ENCODE measurements at regions not wholly inside any gene's neighbourhood (a gene's known extent, or its start where the extent isn't known, plus 50 kb on each side); places are given as distances from the start of the nearest gene placed in this dataset.

- CTCF ChIA-PET: no interaction called here
- Histone ChIP-seq H3K9me3 (ENCODE audit: low read length) (no peaks in the 10 kb centered on the region), H3K27me3 (ENCODE audit: insufficient read depth, low read length, poor library complexity, severe bottlenecking) (no peaks in the 10 kb centered on the region), H3K36me3 (ENCODE audit: insufficient read depth, low read length) (no peaks in the 10 kb centered on the region), H3K27ac (ENCODE audit: low read depth, low read length) (no peak overlapping the region), H3K4me3 (ENCODE audit: low read length) (no peak overlapping the region), H3K4me1 (ENCODE audit: insufficient read depth, low read length) (no peaks in the 10 kb centered on the region)
- H3K27ac Mint-ChIP-seq: no peak overlapping the region
- no peaks in the 10 kb centered on the region for H3K36me3 Mint-ChIP-seq
- no peak overlapping the region for H3K4me3 Mint-ChIP-seq
- H3K9me3 Mint-ChIP-seq: peaks cover 3 to 14% (median 9%) of the 10 kb centered on the region in 5 donors
- H3K27me3 Mint-ChIP-seq: no peaks in the 10 kb centered on the region
- H3K4me1 Mint-ChIP-seq: no peaks in the 10 kb centered on the region
- no peak for DNase-seq
- POLR2A ChIA-PET: no interaction called here
Measured at GRCh38 chr3:181358060-181358459, 353.7 kb upstream of the SOX2 start.

GRCh38 chr3:181354140-181354539 is 357.6 kb upstream of the SOX2 start:
- no peaks in the 10 kb centered on the region for H3K27me3 Mint-ChIP-seq
- H3K27ac Mint-ChIP-seq: no peak overlapping the region
- no peaks in the 10 kb centered on the region for H3K36me3 ChIP-seq (ENCODE audit: insufficient read depth, low read length)
- H3K4me3 ChIP-seq (ENCODE audit: low read length): no peak overlapping the region
- H3K4me3 Mint-ChIP-seq: no peak overlapping the region
- no peak overlapping the region for H3K27ac ChIP-seq (ENCODE audit: low read depth, low read length)
- no peaks in the 10 kb centered on the region for H3K4me1 Mint-ChIP-seq
- ChIA-PET CTCF (no interaction called here), POLR2A (no interaction called here)
- no peak for DNase-seq
- H3K9me3 ChIP-seq (ENCODE audit: low read length): no peaks in the 10 kb centered on the region
- H3K36me3 Mint-ChIP-seq: no peaks in the 10 kb centered on the region
- no peaks in the 10 kb centered on the region for H3K4me1 ChIP-seq (ENCODE audit: insufficient read depth, low read length)
- H3K9me3 Mint-ChIP-seq: peaks cover 0 to 5% (median 2%) of the 10 kb centered on the region in 5 donors
- no peaks in the 10 kb centered on the region for H3K27me3 ChIP-seq (ENCODE audit: insufficient read depth, low read length, poor library complexity, severe bottlenecking)

- Histone ChIP-seq H3K4me3 (ENCODE audit: low read length) (no peak overlapping the region), H3K27ac (ENCODE audit: low read depth, low read length) (no peak overlapping the region), H3K36me3 (ENCODE audit: insufficient read depth, low read length) (no peaks in the 10 kb centered on the region), H3K4me1 (ENCODE audit: insufficient read depth, low read length) (no peaks in the 10 kb centered on the region), H3K9me3 (ENCODE audit: low read length) (no peaks in the 10 kb centered on the region), H3K27me3 (ENCODE audit: insufficient read depth, low read length, poor library complexity, severe bottlenecking) (no peaks in the 10 kb centered on the region)
- H3K9me3 Mint-ChIP-seq: peaks cover 3 to 13% (median 5%) of the 10 kb centered on the region in 5 donors
- H3K4me1 Mint-ChIP-seq: no peaks in the 10 kb centered on the region
- no peak for DNase-seq
- no peaks in the 10 kb centered on the region for H3K36me3 Mint-ChIP-seq
- H3K27ac Mint-ChIP-seq: no peak overlapping the region
- no peak overlapping the region for H3K4me3 Mint-ChIP-seq
- no peaks in the 10 kb centered on the region for H3K27me3 Mint-ChIP-seq
- ChIA-PET POLR2A (no interaction called here), CTCF (no interaction called here)
Measured at GRCh38 chr3:181344331-181344730, 354.8 kb upstream of the DNAJC19 start.

- Mint-ChIP-seq H3K4me1 (no peaks in the 10 kb centered on the region), H3K27ac (no peak overlapping the region), H3K9me3 (peaks cover 0 to 12% (median 3%) of the 10 kb centered on the region in 5 donors), H3K27me3 (no peaks in the 10 kb centered on the region), H3K36me3 (no peaks in the 10 kb centered on the region), H3K4me3 (no peak overlapping the region)
- Histone ChIP-seq H3K27me3 (ENCODE audit: insufficient read depth, low read length, poor library complexity, severe bottlenecking) (no peaks in the 10 kb centered on the region), H3K27ac (ENCODE audit: low read depth, low read length) (no peak overlapping the region), H3K4me3 (ENCODE audit: low read length) (no peak overlapping the region), H3K9me3 (ENCODE audit: low read length) (no peaks in the 10 kb centered on the region), H3K4me1 (ENCODE audit: insufficient read depth, low read length) (no peaks in the 10 kb centered on the region), H3K36me3 (ENCODE audit: insufficient read depth, low read length) (no peaks in the 10 kb centered on the region)
- ChIA-PET POLR2A (no interaction called here), CTCF (no interaction called here)
- no peak for DNase-seq
Measured at GRCh38 chr3:181336597-181336996, 347.1 kb upstream of the DNAJC19 start.

GRCh38 chr3:181333394-181333793 is 343.9 kb upstream of the DNAJC19 start:
- Histone ChIP-seq H3K4me3 (ENCODE audit: low read length) (no peak overlapping the region), H3K4me1 (ENCODE audit: insufficient read depth, low read length) (no peaks in the 10 kb centered on the region), H3K9me3 (ENCODE audit: low read length) (no peaks in the 10 kb centered on the region), H3K27me3 (ENCODE audit: insufficient read depth, low read length, poor library complexity, severe bottlenecking) (no peaks in the 10 kb centered on the region), H3K36me3 (ENCODE audit: insufficient read depth, low read length) (no peaks in the 10 kb centered on the region), H3K27ac (ENCODE audit: low read depth, low read length) (no peak overlapping the region)
- POLR2A ChIA-PET: no interaction called here
- Mint-ChIP-seq H3K27me3 (no peaks in the 10 kb centered on the region), H3K27ac (no peak overlapping the region), H3K4me1 (no peaks in the 10 kb centered on the region), H3K4me3 (no peak overlapping the region), H3K9me3 (peaks cover 0 to 14% (median 0%) of the 10 kb centered on the region in 5 donors), H3K36me3 (no peaks in the 10 kb centered on the region)
- CTCF ChIA-PET: no interaction called here
- DNase-seq: no peak

- DNase-seq: no peak
- Histone ChIP-seq H3K27me3 (ENCODE audit: insufficient read depth, low read length, poor library complexity, severe bottlenecking) (no peaks in the 10 kb centered on the region), H3K9me3 (ENCODE audit: low read length) (no peaks in the 10 kb centered on the region), H3K27ac (ENCODE audit: low read depth, low read length) (no peak overlapping the region), H3K4me3 (ENCODE audit: low read length) (no peak overlapping the region), H3K36me3 (ENCODE audit: insufficient read depth, low read length) (no peaks in the 10 kb centered on the region), H3K4me1 (ENCODE audit: insufficient read depth, low read length) (no peaks in the 10 kb centered on the region)
- no peaks in the 10 kb centered on the region for H3K36me3 Mint-ChIP-seq
- no peak overlapping the region for H3K4me3 Mint-ChIP-seq
- H3K27me3 Mint-ChIP-seq: no peaks in the 10 kb centered on the region
- H3K27ac Mint-ChIP-seq: no peak overlapping the region
- peaks cover 0 to 10% (median 0%) of the 10 kb centered on the region in 5 donors for H3K9me3 Mint-ChIP-seq
- ChIA-PET POLR2A (no interaction called here), CTCF (no interaction called here)
- no peaks in the 10 kb centered on the region for H3K4me1 Mint-ChIP-seq
Measured at GRCh38 chr3:181330821-181331563, 341.5 kb upstream of the DNAJC19 start.

GRCh38 chr3:181330257-181330656 is 340.7 kb upstream of the DNAJC19 start:
- no peaks in the 10 kb centered on the region for H3K36me3 Mint-ChIP-seq
- POLR2A ChIA-PET: no interaction called here
- peaks cover 0 to 7% (median 0%) of the 10 kb centered on the region in 5 donors for H3K9me3 Mint-ChIP-seq
- H3K27ac Mint-ChIP-seq: no peak overlapping the region
- Histone ChIP-seq H3K9me3 (ENCODE audit: low read length) (no peaks in the 10 kb centered on the region), H3K36me3 (ENCODE audit: insufficient read depth, low read length) (no peaks in the 10 kb centered on the region), H3K4me3 (ENCODE audit: low read length) (no peak overlapping the region), H3K27ac (ENCODE audit: low read depth, low read length) (no peak overlapping the region), H3K27me3 (ENCODE audit: insufficient read depth, low read length, poor library complexity, severe bottlenecking) (no peaks in the 10 kb centered on the region), H3K4me1 (ENCODE audit: insufficient read depth, low read length) (no peaks in the 10 kb centered on the region)
- H3K27me3 Mint-ChIP-seq: no peaks in the 10 kb centered on the region
- CTCF ChIA-PET: no interaction called here
- H3K4me1 Mint-ChIP-seq: no peaks in the 10 kb centered on the region
- no peak for DNase-seq
- no peak overlapping the region for H3K4me3 Mint-ChIP-seq

GRCh38 chr3:181329024-181329423 is 339.5 kb upstream of the DNAJC19 start:
- Mint-ChIP-seq H3K9me3 (peaks cover 0 to 5% (median 0%) of the 10 kb centered on the region in 5 donors), H3K4me1 (no peaks in the 10 kb centered on the region), H3K36me3 (no peaks in the 10 kb centered on the region), H3K4me3 (no peak overlapping the region), H3K27ac (no peak overlapping the region), H3K27me3 (peaks cover 0 to 1% of the 10 kb centered on the region in 2 donors)
- Histone ChIP-seq H3K4me3 (ENCODE audit: low read length) (no peak overlapping the region), H3K9me3 (ENCODE audit: low read length) (no peaks in the 10 kb centered on the region), H3K27ac (ENCODE audit: low read depth, low read length) (no peak overlapping the region), H3K36me3 (ENCODE audit: insufficient read depth, low read length) (no peaks in the 10 kb centered on the region), H3K27me3 (ENCODE audit: insufficient read depth, low read length, poor library complexity, severe bottlenecking) (no peaks in the 10 kb centered on the region), H3K4me1 (ENCODE audit: insufficient read depth, low read length) (no peaks in the 10 kb centered on the region)
- ChIA-PET CTCF (no interaction called here), POLR2A (no interaction called here)
- no peak for DNase-seq

Data from CD8-positive, alpha-beta memory T cell (primary cell).